ENCODE measurements at regions not wholly inside any gene's neighbourhood (a gene's known extent, or its start where the extent isn't known, plus 50 kb on each side); places are given as distances from the start of the nearest gene placed in this dataset.

GRCh38 chr12:67925552-67925951 lies 63.7 kb upstream of the IFNG-AS1 start:
- intact Hi-C loops (cut with micrococcal nuclease; ENCODE audit: unreplicated experiment) (no loop called here), in situ Hi-C loops (cut with HindIII; ENCODE audit: extremely low pct_ligation_motif_present, low pct_unique_long_range_greater_than_20kb) (no loop called here)
- Histone ChIP-seq H3K9me3 (ENCODE audit: low read length) (no peaks in the 10 kb centered on the region), H2AFZ (ENCODE audit: low read length) (no peak overlapping the region), H3K27ac (ENCODE audit: extremely low read length, insufficient read depth, low read length) (no peak overlapping the region), H3K9ac (ENCODE audit: insufficient read depth, low read depth, low read length) (no peak overlapping the region), H4K20me1 (ENCODE audit: insufficient read depth, low read length) (no peaks in the 10 kb centered on the region), H3K4me3 (replicated peaks in 1 of 3; ENCODE audit: insufficient read depth in 1 of 3, low read depth in 2 of 3, low read length in 3 of 3) (no peak overlapping the region), H3K4me2 (ENCODE audit: low read depth, low read length) (no peak overlapping the region), H3K4me1 (ENCODE audit: insufficient read depth, low read length) (no peaks in the 10 kb centered on the region), H3K79me2 (ENCODE audit: insufficient read depth, low read length) (no peaks in the 10 kb centered on the region), H3K27me3 (ENCODE audit: control insufficient read depth in 1 of 2, insufficient read depth in 2 of 2, low read length in 2 of 2) (no peaks in the 10 kb centered on the region; a peak in 1 of 5 replicates), H3K36me3 (replicated peaks in 1 of 2; ENCODE audit: control insufficient read depth in 1 of 2, insufficient read depth in 2 of 2, low read length in 2 of 2) (no peaks in the 10 kb centered on the region)
- WGBS (ENCODE audit: low lambda C conversion rate): 5% methylated on average over 3 of the region's 3 CpGs
- no TSS peak for BruUV-seq (replicated peaks)
- POLR2A ChIA-PET: no interaction called here
- FAIRE-seq (no peak), DNase-seq (ENCODE audit: low spot score) (no peak), ATAC-seq (no peak)
- CTCF ChIA-PET (ENCODE audit: low intra/inter-chr PET ratio, low total read pairs): no interaction called here
- TF ChIP-seq GATAD2A (CRISPR knock-in tag; IDR thresholded peaks at IDR 0.05): no peak
- no peak for TF ChIP-seq XBP1 (CRISPR knock-in tag; IDR thresholded peaks at IDR 0.05)
- TF ChIP-seq ZBTB46 (CRISPR knock-in tag; IDR thresholded peaks at IDR 0.05; ENCODE audit: borderline replicate concordance): no peak
- no peak for TF ChIP-seq ARNT (IDR thresholded peaks at IDR 0.05)
- TF ChIP-seq ZNF562 (CRISPR knock-in tag; IDR thresholded peaks at IDR 0.05; ENCODE audit: borderline replicate concordance): no peak
- TF ChIP-seq NCOA1 (CRISPR knock-in tag; IDR thresholded peaks at IDR 0.05): no peak
- no peak for TF ChIP-seq KLF12 (CRISPR knock-in tag; IDR thresholded peaks at IDR 0.05; ENCODE audit: borderline replicate concordance)
- no peak for TF ChIP-seq THAP8 (CRISPR knock-in tag; IDR thresholded peaks at IDR 0.05; ENCODE audit: borderline replicate concordance)
- TF ChIP-seq SRSF4 (IDR thresholded peaks at IDR 0.05; ENCODE audit: low read depth, low read length, poor library complexity, severe bottlenecking): no peak
- TF ChIP-seq ZNF547 (CRISPR knock-in tag; IDR thresholded peaks at IDR 0.05): no peak
- no peak for TF ChIP-seq THYN1 (CRISPR knock-in tag; IDR thresholded peaks at IDR 0.05; ENCODE audit: borderline replicate concordance, low read depth)
- no peak for TF ChIP-seq RCOR2 (CRISPR knock-in tag; IDR thresholded peaks at IDR 0.05)
- no peak for TF ChIP-seq BATF2 (CRISPR knock-in tag; IDR thresholded peaks at IDR 0.05)
- TF ChIP-seq ZNF253 (CRISPR knock-in tag; IDR thresholded peaks at IDR 0.05; ENCODE audit: borderline replicate concordance): no peak
- TF ChIP-seq HMGXB3 (CRISPR knock-in tag; IDR thresholded peaks at IDR 0.05; ENCODE audit: borderline replicate concordance): no peak
- TF ChIP-seq ZNF773 (CRISPR knock-in tag; IDR thresholded peaks at IDR 0.05; ENCODE audit: borderline replicate concordance): no peak
- no peak for TF ChIP-seq TBL1XR1 (IDR thresholded peaks at IDR 0.05; ENCODE audit: borderline replicate concordance, low read length, partially characterized antibody)
